WTC11 (cell line): ENCODE measurements at regions not wholly inside any gene's neighbourhood (a gene's known extent, or its start where the extent isn't known, plus 50 kb on each side); places are given as distances from the start of the nearest gene placed in this dataset.

Experiments used
- CREB1 ChIP-seq: sonication (generic); formaldehyde crosslinking; IDR thresholded peaks from 2 replicates; pipeline ENCODE4 v1.8.0; 2023; ENCODE audit warnings: mild to moderate bottlenecking, missing genetic modification reagents
- FOXP1 ChIP-seq: sonication (generic); formaldehyde crosslinking; IDR thresholded peaks from 2 replicates; pipeline ENCODE4 v1.8.0; 2022; ENCODE audit warnings: missing genetic modification reagents, mild to moderate bottlenecking, moderate library complexity, borderline replicate concordance
- TCF7 ChIP-seq: sonication (generic); formaldehyde crosslinking; IDR thresholded peaks from 2 replicates; pipeline ENCODE4 v1.8.0; 2022; ENCODE audit warnings: mild to moderate bottlenecking, low read depth, missing genetic modification reagents, moderate library complexity
- TP53 ChIP-seq: sonication (generic); formaldehyde crosslinking; IDR thresholded peaks from 2 replicates; pipeline ENCODE4 v1.8.1; 2023; ENCODE audit warnings: mild to moderate bottlenecking, missing genetic modification reagents
- USF2 ChIP-seq: sonication (generic); formaldehyde crosslinking; IDR thresholded peaks from 2 replicates; pipeline ENCODE4 v1.8.1; 2023; ENCODE audit warnings: mild to moderate bottlenecking, missing genetic modification reagents, moderate library complexity
- TF ChIP-seq, protein P1 (sequence below): fragments of 200-600 bp; IDR thresholded peaks from 2 replicates; pipeline ENCODE4 v1.8.0; 2022; ENCODE audit warnings: antibody characterized with exemption
- TF ChIP-seq, protein P2 (sequence below): fragments of 250-450 bp; sonication (Bioruptor Pico); IDR thresholded peaks from 2 replicates; pipeline ENCODE4 v1.9.0; 2021; ENCODE audit warnings: mild to moderate bottlenecking
- TF ChIP-seq, protein P3 (sequence below): sonication (generic); formaldehyde crosslinking; conservative IDR thresholded peaks from 2 replicates; pipeline ENCODE4 v1.8.1; 2022; ENCODE audit warnings: mild to moderate bottlenecking, missing genetic modification reagents
- TF ChIP-seq, protein P4 (sequence below): sonication (generic); formaldehyde crosslinking; IDR thresholded peaks from 2 replicates; pipeline ENCODE4 v1.8.0; 2022; ENCODE audit warnings: mild to moderate bottlenecking, missing genetic modification reagents

GRCh38 chr9:15079989-15080388 is 169.8 kb upstream of the FREM1 start:
- TF ChIP-seq, protein P1, sequence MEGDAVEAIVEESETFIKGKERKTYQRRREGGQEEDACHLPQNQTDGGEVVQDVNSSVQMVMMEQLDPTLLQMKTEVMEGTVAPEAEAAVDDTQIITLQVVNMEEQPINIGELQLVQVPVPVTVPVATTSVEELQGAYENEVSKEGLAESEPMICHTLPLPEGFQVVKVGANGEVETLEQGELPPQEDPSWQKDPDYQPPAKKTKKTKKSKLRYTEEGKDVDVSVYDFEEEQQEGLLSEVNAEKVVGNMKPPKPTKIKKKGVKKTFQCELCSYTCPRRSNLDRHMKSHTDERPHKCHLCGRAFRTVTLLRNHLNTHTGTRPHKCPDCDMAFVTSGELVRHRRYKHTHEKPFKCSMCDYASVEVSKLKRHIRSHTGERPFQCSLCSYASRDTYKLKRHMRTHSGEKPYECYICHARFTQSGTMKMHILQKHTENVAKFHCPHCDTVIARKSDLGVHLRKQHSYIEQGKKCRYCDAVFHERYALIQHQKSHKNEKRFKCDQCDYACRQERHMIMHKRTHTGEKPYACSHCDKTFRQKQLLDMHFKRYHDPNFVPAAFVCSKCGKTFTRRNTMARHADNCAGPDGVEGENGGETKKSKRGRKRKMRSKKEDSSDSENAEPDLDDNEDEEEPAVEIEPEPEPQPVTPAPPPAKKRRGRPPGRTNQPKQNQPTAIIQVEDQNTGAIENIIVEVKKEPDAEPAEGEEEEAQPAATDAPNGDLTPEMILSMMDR = no peak
- TF ChIP-seq FOXP1 (no peak), TP53 (CRISPR knock-in tag) (no peak), USF2 (CRISPR knock-in tag) (no peak), CREB1 (CRISPR knock-in tag) (no peak), TCF7 (no peak)
- TF ChIP-seq, protein P2, sequence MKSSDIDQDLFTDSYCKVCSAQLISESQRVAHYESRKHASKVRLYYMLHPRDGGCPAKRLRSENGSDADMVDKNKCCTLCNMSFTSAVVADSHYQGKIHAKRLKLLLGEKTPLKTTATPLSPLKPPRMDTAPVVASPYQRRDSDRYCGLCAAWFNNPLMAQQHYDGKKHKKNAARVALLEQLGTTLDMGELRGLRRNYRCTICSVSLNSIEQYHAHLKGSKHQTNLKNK (CRISPR knock-in tag) = no peak
- TF ChIP-seq, protein P3, sequence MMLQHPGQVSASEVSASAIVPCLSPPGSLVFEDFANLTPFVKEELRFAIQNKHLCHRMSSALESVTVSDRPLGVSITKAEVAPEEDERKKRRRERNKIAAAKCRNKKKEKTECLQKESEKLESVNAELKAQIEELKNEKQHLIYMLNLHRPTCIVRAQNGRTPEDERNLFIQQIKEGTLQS (CRISPR knock-in tag) = no peak
- TF ChIP-seq, protein P4, sequence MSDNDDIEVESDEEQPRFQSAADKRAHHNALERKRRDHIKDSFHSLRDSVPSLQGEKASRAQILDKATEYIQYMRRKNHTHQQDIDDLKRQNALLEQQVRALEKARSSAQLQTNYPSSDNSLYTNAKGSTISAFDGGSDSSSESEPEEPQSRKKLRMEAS = no peak
